A549 (cell line): ENCODE measurements at regions not wholly inside any gene's neighbourhood (a gene's known extent, or its start where the extent isn't known, plus 50 kb on each side); places are given as distances from the start of the nearest gene placed in this dataset.

ENCODE experiments used
- CEBPB ChIP-seq, 2 experiments: fragments of >200 bp in 1 of 2; sonication (Bioruptor Twin) in 1 of 2; formaldehyde crosslinking in 1 of 2; IDR thresholded peaks; 2 replicates each; pipeline ENCODE4 v1.6.1; 2012 to 2016
- E2F6 ChIP-seq: IDR thresholded peaks from 2 replicates; pipeline ENCODE4 v1.6.1; 2012; ENCODE audit warnings: low read depth, borderline replicate concordance
- EP300 ChIP-seq, 2 experiments: fragments of >200 bp; sonication (Bioruptor Twin); formaldehyde crosslinking; IDR thresholded peaks; 2 replicates in 1 of 2; 3 replicates in 1 of 2; pipeline ENCODE4 v1.6.1; 2016 to 2017
- FOSB ChIP-seq: fragments of 250-450 bp; sonication (Bioruptor Pico); IDR thresholded peaks from 2 replicates; pipeline ENCODE4 v1.5.0; 2020; ENCODE audit warnings: mild to moderate bottlenecking, moderate library complexity
- JUN ChIP-seq, 2 experiments: fragments of >200 bp; sonication (Bioruptor Twin); formaldehyde crosslinking; IDR thresholded peaks; 2 replicates in 1 of 2; 3 replicates in 1 of 2; pipeline ENCODE4 v1.6.1; 2016 to 2017
- JUNB ChIP-seq: fragments of >200 bp; sonication (Bioruptor Twin); formaldehyde crosslinking; IDR thresholded peaks from 2 replicates; pipeline ENCODE4 v1.6.1; 2016
- MAFK ChIP-seq: fragments of 450-650 bp; IDR thresholded peaks from 2 replicates; pipeline ENCODE4 v1.6.1; 2014; ENCODE audit not compliant: partially characterized antibody
- MAX ChIP-seq: IDR thresholded peaks from 2 replicates; pipeline ENCODE4 v1.6.1; 2012
- POLR2A ChIP-seq: IDR thresholded peaks from 2 replicates; pipeline ENCODE4 v1.6.1; 2012; ENCODE audit warnings: mild to moderate bottlenecking, low read length
- TF ChIP-seq, protein P1 (sequence below): fragments of >200 bp; sonication (Bioruptor Twin); formaldehyde crosslinking; IDR thresholded peaks from 3 replicates; pipeline ENCODE4 v1.5.1; 2016
- TF ChIP-seq, protein P2 (sequence below): fragments of 450-650 bp; IDR thresholded peaks from 2 replicates; pipeline ENCODE4 v1.6.1; 2014; ENCODE audit warnings: antibody characterized with exemption
- TF ChIP-seq, protein P3 (sequence below): fragments of 150-350 bp; IDR thresholded peaks from 2 replicates; pipeline ENCODE4 v1.6.1; 2014; ENCODE audit warnings: low read depth, mild to moderate bottlenecking, low read length

DNA sequence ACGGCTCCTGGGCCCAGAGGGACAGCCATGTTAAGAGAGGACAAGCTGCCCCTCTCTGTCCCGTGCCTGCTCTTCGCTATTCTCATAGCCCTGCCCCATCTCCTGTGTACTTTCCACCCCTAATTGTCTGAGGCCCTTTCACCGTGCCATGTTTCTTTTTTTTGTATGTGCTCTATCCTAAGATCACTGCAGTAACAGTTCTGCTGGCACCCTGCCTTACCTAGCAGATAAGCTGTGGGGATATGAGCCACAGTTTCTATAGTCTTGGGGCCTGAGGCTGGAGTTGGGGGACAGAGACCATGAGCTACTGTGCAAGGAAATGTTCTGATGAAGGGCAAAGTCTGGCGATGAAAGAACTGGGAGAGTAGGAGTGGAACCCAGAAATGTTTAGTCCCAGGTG lies 269.5 kb upstream of the CITED2 start:
- TF ChIP-seq E2F6 (no peak), MAX (no peak), POLR2A (no peak), JUN (IDR thresholded peaks at IDR 0.05) (no peak), EP300 (IDR thresholded peaks at IDR 0.05) (no peak), MAFK (no peak), JUNB (no peak), CEBPB (IDR thresholded peaks at IDR 0.05) (no peak), FOSB (no peak)
- TF ChIP-seq, protein P1, sequence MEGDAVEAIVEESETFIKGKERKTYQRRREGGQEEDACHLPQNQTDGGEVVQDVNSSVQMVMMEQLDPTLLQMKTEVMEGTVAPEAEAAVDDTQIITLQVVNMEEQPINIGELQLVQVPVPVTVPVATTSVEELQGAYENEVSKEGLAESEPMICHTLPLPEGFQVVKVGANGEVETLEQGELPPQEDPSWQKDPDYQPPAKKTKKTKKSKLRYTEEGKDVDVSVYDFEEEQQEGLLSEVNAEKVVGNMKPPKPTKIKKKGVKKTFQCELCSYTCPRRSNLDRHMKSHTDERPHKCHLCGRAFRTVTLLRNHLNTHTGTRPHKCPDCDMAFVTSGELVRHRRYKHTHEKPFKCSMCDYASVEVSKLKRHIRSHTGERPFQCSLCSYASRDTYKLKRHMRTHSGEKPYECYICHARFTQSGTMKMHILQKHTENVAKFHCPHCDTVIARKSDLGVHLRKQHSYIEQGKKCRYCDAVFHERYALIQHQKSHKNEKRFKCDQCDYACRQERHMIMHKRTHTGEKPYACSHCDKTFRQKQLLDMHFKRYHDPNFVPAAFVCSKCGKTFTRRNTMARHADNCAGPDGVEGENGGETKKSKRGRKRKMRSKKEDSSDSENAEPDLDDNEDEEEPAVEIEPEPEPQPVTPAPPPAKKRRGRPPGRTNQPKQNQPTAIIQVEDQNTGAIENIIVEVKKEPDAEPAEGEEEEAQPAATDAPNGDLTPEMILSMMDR: no peak
- TF ChIP-seq, protein P2, sequence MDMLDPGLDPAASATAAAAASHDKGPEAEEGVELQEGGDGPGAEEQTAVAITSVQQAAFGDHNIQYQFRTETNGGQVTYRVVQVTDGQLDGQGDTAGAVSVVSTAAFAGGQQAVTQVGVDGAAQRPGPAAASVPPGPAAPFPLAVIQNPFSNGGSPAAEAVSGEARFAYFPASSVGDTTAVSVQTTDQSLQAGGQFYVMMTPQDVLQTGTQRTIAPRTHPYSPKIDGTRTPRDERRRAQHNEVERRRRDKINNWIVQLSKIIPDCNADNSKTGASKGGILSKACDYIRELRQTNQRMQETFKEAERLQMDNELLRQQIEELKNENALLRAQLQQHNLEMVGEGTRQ: no peak
- TF ChIP-seq, protein P3, sequence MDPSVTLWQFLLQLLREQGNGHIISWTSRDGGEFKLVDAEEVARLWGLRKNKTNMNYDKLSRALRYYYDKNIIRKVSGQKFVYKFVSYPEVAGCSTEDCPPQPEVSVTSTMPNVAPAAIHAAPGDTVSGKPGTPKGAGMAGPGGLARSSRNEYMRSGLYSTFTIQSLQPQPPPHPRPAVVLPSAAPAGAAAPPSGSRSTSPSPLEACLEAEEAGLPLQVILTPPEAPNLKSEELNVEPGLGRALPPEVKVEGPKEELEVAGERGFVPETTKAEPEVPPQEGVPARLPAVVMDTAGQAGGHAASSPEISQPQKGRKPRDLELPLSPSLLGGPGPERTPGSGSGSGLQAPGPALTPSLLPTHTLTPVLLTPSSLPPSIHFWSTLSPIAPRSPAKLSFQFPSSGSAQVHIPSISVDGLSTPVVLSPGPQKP: no peak
